ENCODE measurements at regions not wholly inside any gene's neighbourhood (a gene's known extent, or its start where the extent isn't known, plus 50 kb on each side); places are given as distances from the start of the nearest gene placed in this dataset.

DNA sequence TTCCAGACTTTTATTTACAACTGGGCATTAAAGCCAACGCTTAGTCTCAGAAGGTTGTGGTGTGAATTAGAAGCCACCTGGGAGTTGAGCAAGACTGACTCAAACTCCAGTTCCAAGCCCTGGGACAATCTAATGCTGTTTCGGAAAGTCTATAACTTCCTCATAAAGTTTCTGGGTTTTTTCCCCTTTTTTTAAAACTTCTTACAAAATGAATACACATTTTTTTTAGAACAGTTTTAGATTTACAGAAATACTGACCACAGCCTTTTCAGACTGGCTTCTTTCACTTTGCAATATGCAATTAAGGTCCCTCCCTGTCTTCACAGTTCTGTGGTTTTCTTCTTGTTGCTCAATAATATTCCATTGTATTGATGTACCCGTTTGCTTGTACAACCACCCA lies 115.9 kb upstream of the TWIST2 start:
- H3K27me3 ChIP-seq (ENCODE audit: low read length) = no peaks in the 10 kb centered on the region
- TF ChIP-seq, protein P1, sequence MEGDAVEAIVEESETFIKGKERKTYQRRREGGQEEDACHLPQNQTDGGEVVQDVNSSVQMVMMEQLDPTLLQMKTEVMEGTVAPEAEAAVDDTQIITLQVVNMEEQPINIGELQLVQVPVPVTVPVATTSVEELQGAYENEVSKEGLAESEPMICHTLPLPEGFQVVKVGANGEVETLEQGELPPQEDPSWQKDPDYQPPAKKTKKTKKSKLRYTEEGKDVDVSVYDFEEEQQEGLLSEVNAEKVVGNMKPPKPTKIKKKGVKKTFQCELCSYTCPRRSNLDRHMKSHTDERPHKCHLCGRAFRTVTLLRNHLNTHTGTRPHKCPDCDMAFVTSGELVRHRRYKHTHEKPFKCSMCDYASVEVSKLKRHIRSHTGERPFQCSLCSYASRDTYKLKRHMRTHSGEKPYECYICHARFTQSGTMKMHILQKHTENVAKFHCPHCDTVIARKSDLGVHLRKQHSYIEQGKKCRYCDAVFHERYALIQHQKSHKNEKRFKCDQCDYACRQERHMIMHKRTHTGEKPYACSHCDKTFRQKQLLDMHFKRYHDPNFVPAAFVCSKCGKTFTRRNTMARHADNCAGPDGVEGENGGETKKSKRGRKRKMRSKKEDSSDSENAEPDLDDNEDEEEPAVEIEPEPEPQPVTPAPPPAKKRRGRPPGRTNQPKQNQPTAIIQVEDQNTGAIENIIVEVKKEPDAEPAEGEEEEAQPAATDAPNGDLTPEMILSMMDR (IDR thresholded peaks at IDR 0.05; ENCODE audit: insufficient read depth, low read length, poor library complexity, severe bottlenecking) = no peak
- TF ChIP-seq EZH2phosphoT487 (conservative IDR thresholded peaks at IDR 0.05; ENCODE audit: low read length) = no peak
- no peaks in the 10 kb centered on the region for H3K9me3 ChIP-seq (ENCODE audit: insufficient read depth, low read length)
- H3K9me2 ChIP-seq (replicated peaks; ENCODE audit: insufficient read depth, low read length) = no peaks in the 10 kb centered on the region
- no peak overlapping the region for H2AFZ ChIP-seq (ENCODE audit: low read depth, low read length, severe bottlenecking)
- no peaks in the 10 kb centered on the region for H3F3A ChIP-seq (ENCODE audit: insufficient read depth)
- no peaks in the 10 kb centered on the region for H3K79me2 ChIP-seq (ENCODE audit: insufficient read depth, low read length)
- no peak overlapping the region for H3K27ac ChIP-seq (ENCODE audit: low read depth, low read length)
- H3K9ac ChIP-seq (ENCODE audit: low read length) = no peak overlapping the region
- no peaks in the 10 kb centered on the region for H3K36me3 ChIP-seq (ENCODE audit: low read length)
- no peaks in the 10 kb centered on the region for H4K20me1 ChIP-seq (ENCODE audit: low read depth, low read length)
- no peak overlapping the region for H3K4me3 ChIP-seq (ENCODE audit: insufficient read depth, low read length, poor library complexity, severe bottlenecking)
- no peak overlapping the region for H3K4me2 ChIP-seq (ENCODE audit: low read depth, low read length, poor library complexity, severe bottlenecking)

DNA sequence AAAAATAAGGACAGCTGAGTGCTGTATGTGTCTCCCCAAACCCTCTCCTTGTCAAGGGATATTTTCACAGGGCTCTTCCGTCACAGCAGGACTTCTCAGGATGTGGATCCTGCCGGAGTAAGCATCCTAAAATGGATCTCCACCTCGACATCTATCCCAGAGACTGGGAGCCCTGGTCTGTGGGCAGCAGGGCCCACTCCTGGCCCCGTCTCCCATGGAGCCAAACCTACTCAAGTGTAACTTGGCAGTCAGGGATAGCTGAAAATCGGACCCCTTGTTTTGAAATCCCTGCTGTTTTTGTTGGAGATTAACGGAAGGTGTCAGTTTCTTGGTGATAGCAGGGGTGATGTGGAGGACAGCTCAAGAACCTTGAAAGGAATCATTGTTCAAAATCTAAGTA lies 109.0 kb upstream of the TWIST2 start:
- Histone ChIP-seq H3K9me2 (replicated peaks; ENCODE audit: insufficient read depth, low read length) (no peaks in the 10 kb centered on the region), H3F3A (ENCODE audit: insufficient read depth) (no peaks in the 10 kb centered on the region), H3K9ac (ENCODE audit: low read length) (no peak overlapping the region), H3K4me2 (ENCODE audit: low read depth, low read length, poor library complexity, severe bottlenecking) (no peak overlapping the region), H3K9me3 (ENCODE audit: insufficient read depth, low read length) (no peaks in the 10 kb centered on the region), H3K27ac (ENCODE audit: low read depth, low read length) (no peak overlapping the region), H3K36me3 (ENCODE audit: low read length) (no peaks in the 10 kb centered on the region), H2AFZ (ENCODE audit: low read depth, low read length, severe bottlenecking) (no peak overlapping the region), H3K4me3 (ENCODE audit: insufficient read depth, low read length, poor library complexity, severe bottlenecking) (no peak overlapping the region), H3K79me2 (ENCODE audit: insufficient read depth, low read length) (no peaks in the 10 kb centered on the region), H3K27me3 (ENCODE audit: low read length) (no peaks in the 10 kb centered on the region), H4K20me1 (ENCODE audit: low read depth, low read length) (no peaks in the 10 kb centered on the region)
- no peak for TF ChIP-seq EZH2phosphoT487 (conservative IDR thresholded peaks at IDR 0.05; ENCODE audit: low read length)
- TF ChIP-seq, protein P1 (IDR thresholded peaks at IDR 0.05; ENCODE audit: insufficient read depth, low read length, poor library complexity, severe bottlenecking) = no peak

DNA sequence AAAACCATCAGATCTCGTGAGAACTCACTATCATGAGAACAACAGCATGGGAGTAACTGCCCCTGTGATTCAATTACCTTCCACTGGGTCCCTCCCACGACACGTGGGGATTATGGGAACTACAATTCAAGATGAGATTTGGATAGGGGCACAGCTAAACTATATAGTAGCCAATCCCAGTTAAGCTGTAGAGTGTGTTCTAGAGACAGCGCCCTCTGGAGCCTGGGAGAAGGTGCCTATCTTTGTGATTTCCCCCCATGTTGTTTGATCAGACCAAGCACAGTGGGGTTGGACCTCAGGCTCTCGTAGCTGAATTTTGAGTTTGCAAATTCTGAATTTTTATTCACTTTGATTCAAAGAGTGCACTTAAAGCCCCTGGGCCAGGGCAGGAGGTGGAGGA lies 108.2 kb upstream of the TWIST2 start:
- H3K4me3 ChIP-seq (ENCODE audit: insufficient read depth, low read length, poor library complexity, severe bottlenecking) = no peak overlapping the region
- no peaks in the 10 kb centered on the region for H3K9me2 ChIP-seq (replicated peaks; ENCODE audit: insufficient read depth, low read length)
- no peak overlapping the region for H3K27ac ChIP-seq (ENCODE audit: low read depth, low read length)
- H3K9me3 ChIP-seq (ENCODE audit: insufficient read depth, low read length) = no peaks in the 10 kb centered on the region
- H3F3A ChIP-seq (ENCODE audit: insufficient read depth) = no peaks in the 10 kb centered on the region
- H3K36me3 ChIP-seq (ENCODE audit: low read length) = no peaks in the 10 kb centered on the region
- no peaks in the 10 kb centered on the region for H3K79me2 ChIP-seq (ENCODE audit: insufficient read depth, low read length)
- no peaks in the 10 kb centered on the region for H3K27me3 ChIP-seq (ENCODE audit: low read length)
- H2AFZ ChIP-seq (ENCODE audit: low read depth, low read length, severe bottlenecking) = no peak overlapping the region
- no peak for TF ChIP-seq EZH2phosphoT487 (conservative IDR thresholded peaks at IDR 0.05; ENCODE audit: low read length)
- TF ChIP-seq, protein P1 (IDR thresholded peaks at IDR 0.05; ENCODE audit: insufficient read depth, low read length, poor library complexity, severe bottlenecking) = no peak
- no peaks in the 10 kb centered on the region for H4K20me1 ChIP-seq (ENCODE audit: low read depth, low read length)
- H3K9ac ChIP-seq (ENCODE audit: low read length) = no peak overlapping the region
- no peak overlapping the region for H3K4me2 ChIP-seq (ENCODE audit: low read depth, low read length, poor library complexity, severe bottlenecking)
